ENCODE measurements at regions not wholly inside any gene's neighbourhood (a gene's known extent, or its start where the extent isn't known, plus 50 kb on each side); places are given as distances from the start of the nearest gene placed in this dataset.

- TF ChIP-seq, protein P1, sequence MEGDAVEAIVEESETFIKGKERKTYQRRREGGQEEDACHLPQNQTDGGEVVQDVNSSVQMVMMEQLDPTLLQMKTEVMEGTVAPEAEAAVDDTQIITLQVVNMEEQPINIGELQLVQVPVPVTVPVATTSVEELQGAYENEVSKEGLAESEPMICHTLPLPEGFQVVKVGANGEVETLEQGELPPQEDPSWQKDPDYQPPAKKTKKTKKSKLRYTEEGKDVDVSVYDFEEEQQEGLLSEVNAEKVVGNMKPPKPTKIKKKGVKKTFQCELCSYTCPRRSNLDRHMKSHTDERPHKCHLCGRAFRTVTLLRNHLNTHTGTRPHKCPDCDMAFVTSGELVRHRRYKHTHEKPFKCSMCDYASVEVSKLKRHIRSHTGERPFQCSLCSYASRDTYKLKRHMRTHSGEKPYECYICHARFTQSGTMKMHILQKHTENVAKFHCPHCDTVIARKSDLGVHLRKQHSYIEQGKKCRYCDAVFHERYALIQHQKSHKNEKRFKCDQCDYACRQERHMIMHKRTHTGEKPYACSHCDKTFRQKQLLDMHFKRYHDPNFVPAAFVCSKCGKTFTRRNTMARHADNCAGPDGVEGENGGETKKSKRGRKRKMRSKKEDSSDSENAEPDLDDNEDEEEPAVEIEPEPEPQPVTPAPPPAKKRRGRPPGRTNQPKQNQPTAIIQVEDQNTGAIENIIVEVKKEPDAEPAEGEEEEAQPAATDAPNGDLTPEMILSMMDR (IDR thresholded peaks at IDR 0.05): no peak
- no peak for TF ChIP-seq POLR2A (IDR thresholded peaks at IDR 0.05)
Observed at GRCh38 chr9:91103931-91104330, 257.8 kb downstream of the AUH start.
